Neural cell (in vitro differentiated cells): ENCODE measurements at regions not wholly inside any gene's neighbourhood (a gene's known extent, or its start where the extent isn't known, plus 50 kb on each side); places are given as distances from the start of the nearest gene placed in this dataset.

Source experiments
- H2AFZ ChIP-seq: fragments of 200-600, 300-800 bp; sonication (generic), shearing (Covaris generic); 2 replicates; pipeline ENCODE4 v1.6.0; 2014; ENCODE audit warnings: low read depth, mild to moderate bottlenecking, antibody characterized with exemption, low read length, moderate library complexity
- H3F3A ChIP-seq: fragments of 200-600 bp; shearing (Covaris generic); 2 replicates; pipeline ENCODE4 v1.6.1; 2016; ENCODE audit warnings: mild to moderate bottlenecking, moderate library complexity, mixed read lengths, antibody characterized with exemption, low read length; ENCODE audit not compliant: insufficient read depth, poor library complexity, severe bottlenecking
- H3K27ac ChIP-seq: fragments of 200-600, 300-800 bp; sonication (generic), shearing (Covaris generic); 2 replicates; pipeline ENCODE4 v1.5.1; 2014; ENCODE audit warnings: mild to moderate bottlenecking, low read length, moderate library complexity
- H3K27me3 ChIP-seq: fragments of 300-800, 200-600 bp; sonication (generic), shearing (Covaris generic); 2 replicates; pipeline ENCODE4 v1.6.0; 2014; ENCODE audit warnings: mild to moderate bottlenecking, low read depth, low read length, moderate library complexity; ENCODE audit not compliant: insufficient read depth
- H3K36me3 ChIP-seq: fragments of 300-800, 200-600 bp; sonication (generic), shearing (Covaris generic); 2 replicates; pipeline ENCODE4 v1.5.1; 2014; ENCODE audit warnings: mild to moderate bottlenecking, antibody characterized with exemption, low read length, moderate library complexity; ENCODE audit not compliant: insufficient read depth
- H3K4me2 ChIP-seq: fragments of 300-800, 200-600 bp; sonication (generic), shearing (Covaris generic); 2 replicates; pipeline ENCODE4 v1.6.0; 2014; ENCODE audit warnings: mild to moderate bottlenecking, low read length
- H3K4me3 ChIP-seq: fragments of 300-800, 200-600 bp; sonication (generic), shearing (Covaris generic); 2 replicates; pipeline ENCODE4 v1.5.1; 2014; ENCODE audit warnings: mild to moderate bottlenecking, low read length, moderate library complexity
- H3K79me2 ChIP-seq: fragments of 200-600 bp; shearing (Covaris generic); replicated peaks from 2 replicates; pipeline ENCODE4 v1.6.0; 2014; ENCODE audit warnings: mild to moderate bottlenecking, low read length, moderate library complexity; ENCODE audit not compliant: insufficient read depth
- H3K9ac ChIP-seq: fragments of 300-800, 200-600 bp; sonication (generic), shearing (Covaris generic); 2 replicates; pipeline ENCODE4 v1.6.1; 2016; ENCODE audit warnings: mild to moderate bottlenecking, low read length, mixed read lengths
- H3K9me2 ChIP-seq: fragments of 200-600 bp; shearing (Covaris generic); 2 replicates; pipeline ENCODE4 v1.6.1; 2016; ENCODE audit warnings: mild to moderate bottlenecking, low read length, mixed read lengths; ENCODE audit not compliant: insufficient read depth
- H3K9me3 ChIP-seq: fragments of 200-600, 300-800 bp; sonication (generic), shearing (Covaris generic); 2 replicates; pipeline ENCODE4 v1.6.1; 2016; ENCODE audit warnings: mild to moderate bottlenecking, mixed run types, low read length, moderate library complexity, mixed read lengths
- H4K20me1 ChIP-seq: fragments of 200-600 bp; shearing (Covaris generic); 2 replicates; pipeline ENCODE4 v1.6.1; 2016; ENCODE audit warnings: mild to moderate bottlenecking, mixed run types; ENCODE audit not compliant: insufficient read depth
- CTCF ChIP-seq: fragments of 450-650 bp; IDR thresholded peaks from 2 replicates; pipeline ENCODE4 v1.5.1; 2014; ENCODE audit warnings: antibody characterized with exemption, mild to moderate bottlenecking, moderate library complexity; ENCODE audit not compliant: poor library complexity, severe bottlenecking
- EP300 ChIP-seq: fragments of 450-650 bp; conservative IDR thresholded peaks from 2 replicates; pipeline ENCODE4 v1.6.1; 2014; ENCODE audit warnings: antibody characterized with exemption, mild to moderate bottlenecking, moderate library complexity; ENCODE audit not compliant: poor library complexity, severe bottlenecking
- EZH2 ChIP-seq: fragments of 200-600, 300-800 bp; shearing (Covaris generic), sonication (generic); IDR thresholded peaks from 2 replicates; pipeline ENCODE4 v1.6.1; 2014; ENCODE audit warnings: antibody characterized with exemption, low read length, borderline replicate concordance, mild to moderate bottlenecking; ENCODE audit not compliant: insufficient read depth, poor library complexity, severe bottlenecking
- MXI1 ChIP-seq: fragments of 450-650 bp; conservative IDR thresholded peaks from 2 replicates; pipeline ENCODE4 v1.6.1; 2014; ENCODE audit warnings: antibody characterized with exemption, mild to moderate bottlenecking; ENCODE audit not compliant: poor library complexity, severe bottlenecking
- POLR2AphosphoS5 ChIP-seq: IDR thresholded peaks from 2 replicates; pipeline ENCODE4 v1.6.1; 2012
- RAD21 ChIP-seq: fragments of 450-650 bp; conservative IDR thresholded peaks from 2 replicates; pipeline ENCODE4 v1.6.1; 2014; ENCODE audit warnings: antibody characterized with exemption, mild to moderate bottlenecking, moderate library complexity
- REST ChIP-seq: IDR thresholded peaks from 2 replicates; pipeline ENCODE4 v1.6.1; 2012; ENCODE audit warnings: borderline replicate concordance
- SMC3 ChIP-seq: fragments of 450-650 bp; conservative IDR thresholded peaks from 2 replicates; pipeline ENCODE4 v1.6.1; 2014; ENCODE audit warnings: antibody characterized with exemption, mild to moderate bottlenecking, moderate library complexity; ENCODE audit not compliant: poor library complexity
- TAF1 ChIP-seq: IDR thresholded peaks from 2 replicates; pipeline ENCODE4 v1.6.1; 2012; ENCODE audit warnings: low read depth

GRCh38 chr2:102091908-102092307, 50.6 kb upstream of the IL1R1 start:
- TF ChIP-seq EZH2 (no peak), RAD21 (no peak), MXI1 (no peak), EP300 (no peak), CTCF (no peak), REST (no peak), TAF1 (no peak)
- no peak overlapping the region for H3K9ac ChIP-seq
- no peaks in the 10 kb centered on the region for H3F3A ChIP-seq
- no peak overlapping the region for H2AFZ ChIP-seq
- no peaks in the 10 kb centered on the region for H4K20me1 ChIP-seq
- no peaks in the 10 kb centered on the region for H3K36me3 ChIP-seq
- H3K4me3 ChIP-seq: no peak overlapping the region
- no peaks in the 10 kb centered on the region for H3K9me2 ChIP-seq
- no peak overlapping the region for H3K4me2 ChIP-seq
- H3K9me3 ChIP-seq: no peaks in the 10 kb centered on the region
- no peaks in the 10 kb centered on the region for H3K79me2 ChIP-seq
- no peaks in the 10 kb centered on the region for H3K27me3 ChIP-seq
- no peak overlapping the region for H3K27ac ChIP-seq

GRCh38 chr2:102092535-102092934, 50.0 kb upstream of the IL1R1 start:
- TF ChIP-seq REST (no peak), MXI1 (no peak), RAD21 (no peak), CTCF (no peak), SMC3 (no peak), EZH2 (no peak), EP300 (no peak), TAF1 (no peak), POLR2AphosphoS5 (no peak)
- no peaks in the 10 kb centered on the region for H3K36me3 ChIP-seq
- no peak overlapping the region for H3K4me3 ChIP-seq
- no peaks in the 10 kb centered on the region for H3K9me3 ChIP-seq
- H3F3A ChIP-seq: no peaks in the 10 kb centered on the region
- H3K79me2 ChIP-seq: no peaks in the 10 kb centered on the region
- no peak overlapping the region for H3K9ac ChIP-seq
- H4K20me1 ChIP-seq: no peaks in the 10 kb centered on the region
- no peaks in the 10 kb centered on the region for H3K27me3 ChIP-seq
- no peak overlapping the region for H3K27ac ChIP-seq
- H3K9me2 ChIP-seq: no peaks in the 10 kb centered on the region
- no peak overlapping the region for H3K4me2 ChIP-seq
- no peak overlapping the region for H2AFZ ChIP-seq
